Adipocyte (in vitro differentiated cells): ENCODE measurements at regions not wholly inside any gene's neighbourhood (a gene's known extent, or its start where the extent isn't known, plus 50 kb on each side); places are given as distances from the start of the nearest gene placed in this dataset.

Source experiments
- DNase-seq: peaks from one replicate; pipeline ENCODE4 v3.0.0-alpha.2; 2015; ENCODE audit warnings: low read depth
- H3K27me3 ChIP-seq: replicated peaks from 2 replicates; pipeline ENCODE4 v1.7.0; 2013; ENCODE audit warnings: mild to moderate bottlenecking, low read length, moderate library complexity; ENCODE audit not compliant: control insufficient read depth, insufficient read depth
- H3K36me3 ChIP-seq: 2 replicates; pipeline ENCODE4 v1.7.0; 2013; ENCODE audit warnings: low read length, mild to moderate bottlenecking, moderate library complexity; ENCODE audit not compliant: control insufficient read depth, insufficient read depth, severe bottlenecking
- H3K4me1 ChIP-seq: 2 replicates; pipeline ENCODE4 v1.7.0; 2013; ENCODE audit warnings: mild to moderate bottlenecking, low read length, moderate library complexity; ENCODE audit not compliant: control insufficient read depth, insufficient read depth
- H3K4me3 ChIP-seq: 2 replicates; pipeline ENCODE4 v1.7.0; 2013; ENCODE audit warnings: mild to moderate bottlenecking, low read length, moderate library complexity
- H3K9ac ChIP-seq: 2 replicates; pipeline ENCODE4 v1.7.0; 2013; ENCODE audit warnings: mild to moderate bottlenecking, low read length, moderate library complexity
- H3K9me3 ChIP-seq: 2 replicates; pipeline ENCODE4 v1.7.0; 2013; ENCODE audit warnings: mild to moderate bottlenecking, low read length, moderate library complexity; ENCODE audit not compliant: control insufficient read depth

GRCh38 chr6:11366934-11367637 lies 134.6 kb upstream of the NEDD9 start:
- no peak overlapping the region for H3K4me3 ChIP-seq
- peak; percentile 19 for DNase-seq
- no peaks in the 10 kb centered on the region for H3K36me3 ChIP-seq

GRCh38 chr6:11366183-11366933 lies 133.9 kb upstream of the NEDD9 start:
- Histone ChIP-seq H3K9me3 (no peaks in the 10 kb centered on the region), H3K4me3 (no peak overlapping the region), H3K36me3 (no peaks in the 10 kb centered on the region), H3K27me3 (no peaks in the 10 kb centered on the region), H3K9ac (no peak overlapping the region), H3K4me1 (peaks cover 31% of the 10 kb centered on the region)
- DNase-seq: no peak

More at GRCh38 chr6:11366934-11367637, 134.6 kb upstream of the NEDD9 start:
- Histone ChIP-seq H3K9me3 (no peaks in the 10 kb centered on the region), H3K27me3 (no peaks in the 10 kb centered on the region), H3K4me1 (peaks cover 31% of the 10 kb centered on the region), H3K9ac (peak overlapping the region; percentile 11)

GRCh38 chr6:11364971-11365397 lies 132.5 kb upstream of the NEDD9 start:
- Histone ChIP-seq H3K9me3 (no peaks in the 10 kb centered on the region), H3K27me3 (no peaks in the 10 kb centered on the region), H3K4me1 (peaks cover 31% of the 10 kb centered on the region), H3K36me3 (no peaks in the 10 kb centered on the region), H3K9ac (peak overlapping the region; percentile 66), H3K4me3 (no peak overlapping the region)
- peak; percentile 14 for DNase-seq

GRCh38 chr6:11363881-11364576 lies 131.6 kb upstream of the NEDD9 start:
- Histone ChIP-seq H3K9me3 (no peaks in the 10 kb centered on the region), H3K9ac (peak overlapping the region; percentile 66), H3K4me3 (no peak overlapping the region), H3K4me1 (peaks cover 40% of the 10 kb centered on the region), H3K27me3 (no peaks in the 10 kb centered on the region), H3K36me3 (no peaks in the 10 kb centered on the region)
- DNase-seq: no peak

- H3K27me3 ChIP-seq: no peaks in the 10 kb centered on the region
- H3K4me1 ChIP-seq: peaks cover 38% of the 10 kb centered on the region
- DNase-seq: no peak
- no peaks in the 10 kb centered on the region for H3K9me3 ChIP-seq
- no peak overlapping the region for H3K9ac ChIP-seq
- H3K4me3 ChIP-seq: no peak overlapping the region
- no peaks in the 10 kb centered on the region for H3K36me3 ChIP-seq
These were observed 130.1 kb upstream of the NEDD9 start for GRCh38 chr6:11362564-11362963.

- H3K4me3 ChIP-seq: no peak overlapping the region
- H3K27me3 ChIP-seq: no peaks in the 10 kb centered on the region
- peaks cover 17% of the 10 kb centered on the region for H3K4me1 ChIP-seq
- H3K9me3 ChIP-seq: no peaks in the 10 kb centered on the region
- no peaks in the 10 kb centered on the region for H3K36me3 ChIP-seq
- DNase-seq: peak; percentile 17
- no peak overlapping the region for H3K9ac ChIP-seq
These were observed 126.7 kb upstream of the NEDD9 start for GRCh38 chr6:11358904-11359830.

GRCh38 chr6:11357285-11357684 lies 124.8 kb upstream of the NEDD9 start:
- peaks cover 13% of the 10 kb centered on the region for H3K4me1 ChIP-seq
- H3K4me3 ChIP-seq: no peak overlapping the region
- no peaks in the 10 kb centered on the region for H3K36me3 ChIP-seq
- H3K9ac ChIP-seq: no peak overlapping the region
- no peaks in the 10 kb centered on the region for H3K27me3 ChIP-seq
- no peaks in the 10 kb centered on the region for H3K9me3 ChIP-seq
- no peak for DNase-seq

- no peak overlapping the region for H3K4me3 ChIP-seq
- H3K9ac ChIP-seq: no peak overlapping the region
- DNase-seq: no peak
- no peaks in the 10 kb centered on the region for H3K9me3 ChIP-seq
- no peaks in the 10 kb centered on the region for H3K27me3 ChIP-seq
- no peaks in the 10 kb centered on the region for H3K36me3 ChIP-seq
- H3K4me1 ChIP-seq: peaks cover 13% of the 10 kb centered on the region
These were observed 124.1 kb upstream of the NEDD9 start for GRCh38 chr6:11356404-11357155.

GRCh38 chr6:11353921-11354389 lies 121.5 kb upstream of the NEDD9 start:
- Histone ChIP-seq H3K36me3 (no peaks in the 10 kb centered on the region), H3K9ac (no peak overlapping the region), H3K9me3 (no peaks in the 10 kb centered on the region), H3K4me1 (peaks cover 7% of the 10 kb centered on the region), H3K4me3 (no peak overlapping the region), H3K27me3 (no peaks in the 10 kb centered on the region)
- peak; percentile 84 for DNase-seq

- H3K36me3 ChIP-seq: no peaks in the 10 kb centered on the region
- no peak overlapping the region for H3K4me3 ChIP-seq
- peaks cover 5% of the 10 kb centered on the region for H3K27me3 ChIP-seq
- DNase-seq: peak; percentile 8
- peaks cover 4% of the 10 kb centered on the region for H3K4me1 ChIP-seq
- no peak overlapping the region for H3K9ac ChIP-seq
- no peaks in the 10 kb centered on the region for H3K9me3 ChIP-seq
These were observed 117.8 kb upstream of the NEDD9 start for GRCh38 chr6:11350294-11350693.
